H1 (cell line): ENCODE measurements at regions not wholly inside any gene's neighbourhood (a gene's known extent, or its start where the extent isn't known, plus 50 kb on each side); places are given as distances from the start of the nearest gene placed in this dataset.

ENCODE experiments used
- CTCF ChIA-PET: fragments of 300-600 bp; sonication (Branson Sonifier 250); formaldehyde crosslinking; loops from one replicate; lab custom pipeline; 2021; ENCODE audit not compliant: partially characterized antibody; lab: Charles Lee
- POLR2A ChIA-PET: fragments of 300-600 bp; sonication (Branson Sonifier 250); formaldehyde crosslinking; loops from one replicate; lab custom pipeline; 2021; ENCODE audit warnings: inconsistent platforms; ENCODE audit not compliant: partially characterized antibody; lab: Charles Lee
- DNase-seq, 2 experiments: peaks; one replicate each; pipeline versions ENCODE4 v3.0.0 to v3.0.0-alpha.2; 2010 to 2022; ENCODE audit warnings: low spot score in 2 of 2, low read depth in 1 of 2, mixed read lengths in 1 of 2
- FAIRE-seq: peaks from 2 replicates; lab custom pipeline; 2011; peaks lifted over from hg19 to GRCh38; lab: Jason Lieb, UNC
- H2AFZ ChIP-seq: 2 replicates; pipeline ENCODE4 v1.8.1; 2012; ENCODE audit warnings: low read length, inconsistent platforms
- H2AK5ac ChIP-seq: 2 replicates; pipeline ENCODE4 v1.6.1; 2013; ENCODE audit warnings: low read depth, low read length
- H2BK120ac ChIP-seq: replicated peaks from 2 replicates; pipeline ENCODE3; 2013; ENCODE audit warnings: low read depth, low read length, inconsistent platforms
- H2BK12ac ChIP-seq: 2 replicates; pipeline ENCODE4 v1.6.1; 2013; ENCODE audit warnings: low read depth, low read length
- H2BK15ac ChIP-seq: 2 replicates; pipeline ENCODE4 v1.6.1; 2013; ENCODE audit warnings: low read length
- H2BK20ac ChIP-seq: 2 replicates; pipeline ENCODE4 v1.6.1; 2013; ENCODE audit warnings: low read length
- H2BK5ac ChIP-seq: 2 replicates; pipeline ENCODE4 v1.6.1; 2013; ENCODE audit warnings: low read depth, low read length
- H3K14ac ChIP-seq: 2 replicates; pipeline ENCODE4 v1.6.1; 2013; ENCODE audit warnings: inconsistent platforms; ENCODE audit not compliant: insufficient read length
- H3K18ac ChIP-seq: 2 replicates; pipeline ENCODE4 v1.6.1; 2013; ENCODE audit warnings: low read length; ENCODE audit errors: extremely low read depth
- H3K23ac ChIP-seq: 2 replicates; pipeline ENCODE4 v1.6.1; 2013; ENCODE audit warnings: inconsistent platforms; ENCODE audit not compliant: insufficient read length
- H3K23me2 ChIP-seq: 2 replicates; pipeline ENCODE4 v1.6.1; 2013; ENCODE audit warnings: low read depth, low read length
- H3K27ac ChIP-seq: 2 replicates; pipeline ENCODE4 v1.6.1; 2011; ENCODE audit warnings: low read depth, low read length, inconsistent platforms
- H3K27me3 ChIP-seq, 4 experiments: replicated peaks in 1 of 4; 1 replicate in 1 of 4; 2 replicates in 3 of 4; pipeline versions ENCODE4 v1.6.1 to v1.8.1; 2011 to 2013; ENCODE audit warnings: low read length in 3 of 4, mild to moderate bottlenecking in 3 of 4, inconsistent platforms in 2 of 4, mixed read lengths in 2 of 4, moderate library complexity in 1 of 4; ENCODE audit not compliant: control insufficient read depth in 3 of 4, insufficient read depth in 3 of 4; ENCODE audit errors: extremely low read depth in 1 of 4
- H3K36me3 ChIP-seq, 4 experiments: 2 replicates each; pipeline versions ENCODE4 v1.6.1 to v1.8.1; 2011 to 2013; ENCODE audit warnings: mild to moderate bottlenecking in 4 of 4, low read length in 3 of 4, moderate library complexity in 2 of 4, control low read depth in 1 of 4, inconsistent platforms in 1 of 4; ENCODE audit not compliant: insufficient read depth in 4 of 4, control insufficient read depth in 2 of 4
- H3K4ac ChIP-seq: replicated peaks from 2 replicates; pipeline ENCODE3; 2013; ENCODE audit warnings: low read length, low read depth, mixed read lengths, inconsistent platforms; ENCODE audit not compliant: insufficient read length
- H3K4me1 ChIP-seq, 4 experiments: replicated peaks in 1 of 4; 1 replicate in 1 of 4; 2 replicates in 3 of 4; pipeline versions ENCODE4 v1.6.1 to v1.8.1; 2011 to 2013; ENCODE audit warnings: low read length in 3 of 4, inconsistent platforms in 2 of 4, mixed read lengths in 1 of 4; ENCODE audit not compliant: insufficient read depth in 4 of 4, control insufficient read depth in 3 of 4
- H3K4me2 ChIP-seq, 2 experiments: 2 replicates each; pipeline versions ENCODE4 v1.6.1 to v1.8.1; 2011 to 2013; ENCODE audit warnings: low read depth in 2 of 2, low read length in 2 of 2, control low read depth in 1 of 2, inconsistent platforms in 1 of 2, mild to moderate bottlenecking in 1 of 2; ENCODE audit not compliant: insufficient read depth in 1 of 2
- H3K4me3 ChIP-seq, 4 experiments: fragments of 200-600, 300-600 bp in 1 of 4; sonication (generic), shearing (Covaris generic), sonication (Bioruptor Twin) in 1 of 4; 2 replicates each; pipeline versions ENCODE4 v1.5.1 to v1.8.1; 2011 to 2016; ENCODE audit warnings: low read length in 4 of 4, low read depth in 3 of 4, control low read depth in 2 of 4, inconsistent platforms in 2 of 4, mild to moderate bottlenecking in 2 of 4, mixed read lengths in 1 of 4, moderate library complexity in 1 of 4; ENCODE audit not compliant: insufficient read depth in 2 of 4; ENCODE audit errors: extremely low read depth in 1 of 4
- H3K56ac ChIP-seq: replicated peaks from 2 replicates; pipeline ENCODE3; 2013; ENCODE audit warnings: low read depth, mild to moderate bottlenecking, mixed read lengths, low read length, inconsistent platforms; ENCODE audit not compliant: insufficient read length
- H3K79me1 ChIP-seq: 2 replicates; pipeline ENCODE4 v1.6.1; 2013; ENCODE audit warnings: low read depth, low read length, control low read depth
- H3K79me2 ChIP-seq, 2 experiments: 2 replicates each; pipeline versions ENCODE4 v1.6.1 to v1.8.1; 2012 to 2013; ENCODE audit warnings: low read length in 2 of 2, mild to moderate bottlenecking in 2 of 2, inconsistent platforms in 1 of 2; ENCODE audit not compliant: insufficient read depth in 2 of 2, control insufficient read depth in 1 of 2
- H3K9ac ChIP-seq, 4 experiments: replicated peaks in 1 of 4; 1 replicate in 1 of 4; 2 replicates in 3 of 4; pipeline versions ENCODE4 v1.6.1 to v1.8.1; 2011 to 2013; ENCODE audit warnings: low read depth in 3 of 4, low read length in 3 of 4, control low read depth in 2 of 4, mild to moderate bottlenecking in 2 of 4, moderate library complexity in 2 of 4, inconsistent platforms in 1 of 4; ENCODE audit errors: extremely low read depth in 1 of 4
- H3K9me3 ChIP-seq, 2 experiments: 2 replicates each; pipeline versions ENCODE4 v1.6.1 to v1.8.1; 2012 to 2013; ENCODE audit warnings: mild to moderate bottlenecking in 2 of 2, moderate library complexity in 2 of 2, control low read depth in 1 of 2, inconsistent platforms in 1 of 2, low read depth in 1 of 2, low read length in 1 of 2, mixed read lengths in 1 of 2; ENCODE audit not compliant: insufficient read depth in 2 of 2
- H4K20me1 ChIP-seq, 2 experiments: replicated peaks in 1 of 2; 2 replicates each; pipeline versions ENCODE3 to v1.8.1; 2011 to 2013; ENCODE audit warnings: inconsistent platforms in 2 of 2, low read length in 2 of 2, mild to moderate bottlenecking in 1 of 2; ENCODE audit not compliant: insufficient read depth in 2 of 2, control insufficient read depth in 1 of 2
- H4K5ac ChIP-seq: 2 replicates; pipeline ENCODE4 v1.6.1; 2013; ENCODE audit warnings: low read length, low read depth, mixed read lengths, inconsistent platforms; ENCODE audit not compliant: insufficient read length
- H4K8ac ChIP-seq: 2 replicates; pipeline ENCODE4 v1.8.0; 2013; ENCODE audit warnings: mild to moderate bottlenecking, moderate library complexity, low read length, inconsistent platforms; ENCODE audit not compliant: insufficient read depth; ENCODE audit errors: extremely low read depth
- H4K91ac ChIP-seq: replicated peaks from 2 replicates; pipeline ENCODE3; 2013; ENCODE audit warnings: low read length, mixed read lengths, inconsistent platforms; ENCODE audit not compliant: insufficient read length
- BACH1 ChIP-seq: IDR thresholded peaks from 2 replicates; pipeline ENCODE4 v1.6.1; 2012; ENCODE audit warnings: low read length, improper control_type of control experiment
- BCL11A ChIP-seq, 2 experiments: IDR thresholded peaks; one replicate each; pipeline ENCODE4 v1.6.1; 2011; ENCODE audit warnings: low read depth in 2 of 2, low read length in 2 of 2, mild to moderate bottlenecking in 2 of 2
- BRCA1 ChIP-seq: IDR thresholded peaks from 2 replicates; pipeline ENCODE4 v1.6.1; 2012; ENCODE audit warnings: low read depth, low read length, improper control_type of control experiment
- CHD2 ChIP-seq: IDR thresholded peaks from 2 replicates; pipeline ENCODE4 v1.6.1; 2012; ENCODE audit warnings: low read length, improper control_type of control experiment
- EGR1 ChIP-seq: IDR thresholded peaks from 2 replicates; pipeline ENCODE4 v1.6.1; 2011; ENCODE audit warnings: low read depth, low read length, borderline replicate concordance
- HDAC6 ChIP-seq: IDR thresholded peaks from one replicate; pipeline ENCODE4 v1.7.1; 2012; ENCODE audit warnings: low read depth, mild to moderate bottlenecking, inconsistent platforms, low read length, moderate library complexity
- MAX ChIP-seq: IDR thresholded peaks from 2 replicates; pipeline ENCODE4 v1.6.1; 2012; ENCODE audit warnings: inconsistent platforms
- NANOG ChIP-seq: IDR thresholded peaks from 2 replicates; pipeline ENCODE4 v1.6.1; 2011; ENCODE audit warnings: low read length, low read depth, mild to moderate bottlenecking, inconsistent platforms; ENCODE audit not compliant: insufficient read depth, poor library complexity, severe bottlenecking
- PHF8 ChIP-seq: fragments of 200-600 bp; sonication (generic); conservative IDR thresholded peaks from 2 replicates; pipeline ENCODE4 v1.7.1; 2012; ENCODE audit warnings: low read depth, mild to moderate bottlenecking, inconsistent platforms, low read length, moderate library complexity
- RNF2 ChIP-seq: fragments of 200-900, 300-1000 bp; sonication (generic); IDR thresholded peaks from 2 replicates; pipeline ENCODE4 v1.7.1; 2016; ENCODE audit warnings: borderline replicate concordance, low read depth, mild to moderate bottlenecking, antibody characterized with exemption, low read length; ENCODE audit not compliant: poor library complexity, severe bottlenecking; ENCODE audit errors: missing control alignments
- RXRA ChIP-seq: IDR thresholded peaks from 2 replicates; pipeline ENCODE4 v1.6.1; 2011; ENCODE audit warnings: low read depth, mild to moderate bottlenecking, low read length, moderate library complexity; ENCODE audit not compliant: insufficient read depth
- SIX5 ChIP-seq: IDR thresholded peaks from 2 replicates; pipeline ENCODE4 v1.6.1; 2011; ENCODE audit warnings: mild to moderate bottlenecking, low read depth, low read length
- SP1 ChIP-seq: IDR thresholded peaks from 2 replicates; pipeline ENCODE4 v1.6.1; 2011; ENCODE audit warnings: low read depth, low read length
- SP4 ChIP-seq: IDR thresholded peaks from 2 replicates; pipeline ENCODE4 v1.6.1; 2012; ENCODE audit warnings: low read length, inconsistent platforms
- SRF ChIP-seq: IDR thresholded peaks from 2 replicates; pipeline ENCODE4 v1.6.1; 2011; ENCODE audit warnings: mild to moderate bottlenecking, low read depth, low read length, moderate library complexity
- TBP ChIP-seq: IDR thresholded peaks from 2 replicates; pipeline ENCODE4 v1.6.1; 2011; ENCODE audit warnings: low read depth, low read length, improper control_type of control experiment
- WGBS, 2 experiments: shearing (Covaris generic) in 1 of 2; methylation state at CpG; one replicate each; pipeline versions ENCODE4 v1.1.6 to v1.1.7; 2013 to 2015; ENCODE audit warnings: low lambda C conversion rate in 2 of 2, mixed read lengths in 2 of 2, inconsistent platforms in 1 of 2, low coverage in 1 of 2, missing lambda C conversion rate in 1 of 2; ENCODE audit not compliant: insufficient replicate concordance in 2 of 2, insufficient coverage in 1 of 2, insufficient read length in 1 of 2; ENCODE audit errors: extremely low coverage in 1 of 2, missing lambda C conversion rate in 1 of 2; 5-methylcytosine and 5-hydroxymethylcytosine counted together

- peaks cover 0 to 4% (median 2%) of the 10 kb centered on the region in 4 experiments; a peak in 2 of 7 replicates for H3K4me1 ChIP-seq
- no peak overlapping the region for H2BK12ac ChIP-seq
- no peak overlapping the region for H4K8ac ChIP-seq
- H3K4me2 ChIP-seq: no peak overlapping the region
- no peak for FAIRE-seq
- H2BK15ac ChIP-seq: no peak overlapping the region
- ChIA-PET POLR2A (no interaction called here), CTCF (interaction anchor here (0.8 to 3.0 kb wide), 7 partner anchors 12 to 186 kb away, joined by 3 to 14 read pairs (median 5); no protein-coding TSS in a partner anchor)
- H3K9me3 ChIP-seq: no peaks in the 10 kb centered on the region
- H4K20me1 ChIP-seq: no peaks in the 10 kb centered on the region
- no peak overlapping the region for H3K56ac ChIP-seq
- H3K14ac ChIP-seq: no peak overlapping the region
- no peak overlapping the region for H2AFZ ChIP-seq
- H2BK20ac ChIP-seq: no peak overlapping the region
- H3K79me2 ChIP-seq: no peaks in the 10 kb centered on the region
- H2BK5ac ChIP-seq: no peak overlapping the region
- H4K5ac ChIP-seq: no peak overlapping the region
- WGBS, 2 experiments: 86% methylated on average over 2 of the region's 2 CpGs; no CpG with 5 or more reads in 1 of the 2 experiments
- H3K27ac ChIP-seq: no peak overlapping the region
- H3K4ac ChIP-seq: no peak overlapping the region
- no peak overlapping the region for H3K18ac ChIP-seq
- H3K79me1 ChIP-seq: no peaks in the 10 kb centered on the region
- H2BK120ac ChIP-seq: no peak overlapping the region
- H2AK5ac ChIP-seq: no peak overlapping the region
- no peak for DNase-seq
- no peak overlapping the region for H3K9ac ChIP-seq
- H3K4me3 ChIP-seq: no peak overlapping the region
- no peaks in the 10 kb centered on the region for H3K27me3 ChIP-seq
- H3K36me3 ChIP-seq: no peaks in the 10 kb centered on the region
- H4K91ac ChIP-seq: no peak overlapping the region
- no peak overlapping the region for H3K23ac ChIP-seq
- H3K23me2 ChIP-seq: no peaks in the 10 kb centered on the region; the same call in 1 of the 2 replicates
- TF ChIP-seq SRF (no peak), PHF8 (no peak), BRCA1 (no peak), SIX5 (no peak), MAX (no peak), NANOG (no peak), SP1 (no peak), RXRA (no peak), SP4 (no peak), EGR1 (no peak), RNF2 (no peak), BCL11A (IDR thresholded peaks at IDR 0.05; ENCODE audit: low read depth in 2 of 2, low read length in 2 of 2) (no peak), BACH1 (no peak), TBP (no peak), CHD2 (no peak), HDAC6 (no peak)
Observed at GRCh38 chr16:9235867-9236266, 144.4 kb downstream of the HAPSTR1 start.
